Body of pancreas (tissue), 4 donors: ENCODE measurements at regions not wholly inside any gene's neighbourhood (a gene's known extent, or its start where the extent isn't known, plus 50 kb on each side); places are given as distances from the start of the nearest gene placed in this dataset.
"Not testable (repeated sequence)": the region's sequence is repeated elsewhere in the genome, so short reads cannot be mapped to it uniquely, and the experiment has no call there.

Experiments
- ATAC-seq: fragments of 150-250 bp; one replicate; pipeline ENCODE4 v1.9.1; 2016
- DNase-seq, 4 donors: peaks; one replicate each; pipeline ENCODE4 v3.0.0-alpha.2; 2019
- H3K27ac ChIP-seq, 4 donors: fragments of 200-600 bp; sonication (generic); 1 replicate in 3 of 4; 2 replicates in 1 of 4; pipeline versions ENCODE4 v1.5.1 to v1.6.1; 2016 to 2019; ENCODE audit warnings: mild to moderate bottlenecking in 1 of 4, mixed read lengths in 1 of 4, moderate library complexity in 1 of 4
- H3K27me3 ChIP-seq, 2 donors: fragments of 200-600 bp; sonication (generic); one replicate each; pipeline ENCODE4 v1.6.0; 2016; ENCODE audit warnings: mild to moderate bottlenecking in 1 of 2
- H3K36me3 ChIP-seq, 2 donors: fragments of 200-600 bp; sonication (generic); replicated peaks in 1 of 2; 2 replicates each; pipeline ENCODE4 v1.5.1; 2016; ENCODE audit warnings: low read depth in 2 of 2; ENCODE audit not compliant: insufficient read depth in 1 of 2
- H3K4me1 ChIP-seq: fragments of 200-600 bp; sonication (generic); one replicate; pipeline ENCODE4 v1.6.0; 2016
- H3K4me3 ChIP-seq, 2 donors: fragments of 200-600 bp; sonication (generic); 1 replicate in 1 of 2; 2 replicates in 1 of 2; pipeline ENCODE4 v1.5.1; 2016 to 2019
- H3K9me3 ChIP-seq, 3 donors: fragments of 200-600 bp; sonication (generic); 1 replicate in 2 of 3; 2 replicates in 1 of 3; pipeline ENCODE4 v1.5.1; 2016
- POLR2A ChIP-seq, 3 donors: fragments of 450-650 bp; IDR thresholded peaks; one replicate each; pipeline ENCODE4 v1.6.1; 2016; ENCODE audit warnings: antibody characterized with exemption in 3 of 3, mild to moderate bottlenecking in 2 of 3
- WGBS, 2 donors: methylation state at CpG; one replicate each; pipeline ENCODE4 v1.1.5; 2017; 5-methylcytosine and 5-hydroxymethylcytosine counted together
- intact Hi-C: fragments of 100-400 bp; cut with DNase I; formaldehyde crosslinking; loops from one replicate; pipeline ENCODE4 v1.15.1; 2023
- TF ChIP-seq, protein P1 (sequence below), 7 experiments: fragments of 450-650 bp in 4 of 7; fragments of 200-600 bp in 3 of 7; sonication (generic) in 3 of 7; IDR thresholded peaks; one replicate each; pipeline ENCODE4 v1.5.1; 2016 to 2019; ENCODE audit warnings: antibody characterized with exemption in 7 of 7

DNA sequence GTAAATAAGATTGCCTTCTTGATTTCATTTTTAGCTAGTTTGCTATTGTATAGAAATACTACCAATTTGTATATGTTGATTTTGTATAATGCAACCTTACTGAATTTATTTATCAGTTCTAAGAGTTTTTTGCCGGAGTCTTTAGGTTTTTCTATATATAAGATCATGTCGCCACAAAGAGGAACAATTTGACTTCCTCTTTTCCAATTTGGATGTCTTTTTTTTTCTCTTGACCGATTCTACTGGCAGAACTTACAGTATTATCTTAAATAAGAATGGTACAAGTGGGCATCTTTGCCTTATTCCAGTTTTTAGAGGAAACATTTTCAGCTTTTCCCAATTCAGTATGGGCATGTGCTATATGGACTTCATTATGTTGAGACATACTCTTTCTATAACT, 624.7 kb upstream of the ACO1 start:
- Histone ChIP-seq H3K4me1 (no peaks in the 10 kb centered on the region), H3K9me3 (peaks cover 0 to 7% (median 0%) of the 10 kb centered on the region in 3 donors), H3K27ac (no peak overlapping the region), H3K27me3 (no peaks in the 10 kb centered on the region), H3K36me3 (no peaks in the 10 kb centered on the region), H3K4me3 (no peak overlapping the region)
- DNase-seq (no peak), ATAC-seq (no peak)
- intact Hi-C loops: no loop called here
- no peak for TF ChIP-seq POLR2A (IDR thresholded peaks at IDR 0.05)
- TF ChIP-seq, protein P1, sequence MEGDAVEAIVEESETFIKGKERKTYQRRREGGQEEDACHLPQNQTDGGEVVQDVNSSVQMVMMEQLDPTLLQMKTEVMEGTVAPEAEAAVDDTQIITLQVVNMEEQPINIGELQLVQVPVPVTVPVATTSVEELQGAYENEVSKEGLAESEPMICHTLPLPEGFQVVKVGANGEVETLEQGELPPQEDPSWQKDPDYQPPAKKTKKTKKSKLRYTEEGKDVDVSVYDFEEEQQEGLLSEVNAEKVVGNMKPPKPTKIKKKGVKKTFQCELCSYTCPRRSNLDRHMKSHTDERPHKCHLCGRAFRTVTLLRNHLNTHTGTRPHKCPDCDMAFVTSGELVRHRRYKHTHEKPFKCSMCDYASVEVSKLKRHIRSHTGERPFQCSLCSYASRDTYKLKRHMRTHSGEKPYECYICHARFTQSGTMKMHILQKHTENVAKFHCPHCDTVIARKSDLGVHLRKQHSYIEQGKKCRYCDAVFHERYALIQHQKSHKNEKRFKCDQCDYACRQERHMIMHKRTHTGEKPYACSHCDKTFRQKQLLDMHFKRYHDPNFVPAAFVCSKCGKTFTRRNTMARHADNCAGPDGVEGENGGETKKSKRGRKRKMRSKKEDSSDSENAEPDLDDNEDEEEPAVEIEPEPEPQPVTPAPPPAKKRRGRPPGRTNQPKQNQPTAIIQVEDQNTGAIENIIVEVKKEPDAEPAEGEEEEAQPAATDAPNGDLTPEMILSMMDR (IDR thresholded peaks at IDR 0.05): no peak
- 50 to 64% methylated on average over 3 of the region's 3 CpGs for WGBS, 2 donors

DNA sequence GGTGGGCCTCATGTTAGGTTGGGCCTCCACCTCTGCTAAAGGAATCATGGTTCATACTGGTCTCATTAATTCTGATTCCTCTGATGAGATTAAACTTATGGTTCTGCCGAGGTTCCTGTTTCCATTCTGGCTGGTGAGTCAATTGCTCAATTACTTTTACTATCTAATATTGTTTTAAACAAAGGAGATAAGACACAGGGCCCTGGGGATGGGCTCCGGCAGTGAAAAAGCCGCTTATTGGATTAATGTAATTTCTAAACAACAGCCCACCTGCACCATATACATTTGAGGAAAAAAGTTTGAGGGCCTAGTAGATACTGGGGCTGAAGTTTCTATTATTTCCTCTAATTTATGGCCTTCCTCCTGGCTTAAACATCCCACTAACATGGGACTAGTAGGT, 610.4 kb upstream of the ACO1 start:
- H3K27ac ChIP-seq, ATAC-seq, H3K4me1 ChIP-seq, H3K27me3 ChIP-seq, H3K36me3 ChIP-seq, H3K4me3 ChIP-seq, intact Hi-C loops, DNase-seq, H3K9me3 ChIP-seq: not testable (repeated sequence)
- 48 to 55% methylated on average over 3 of the region's 3 CpGs for WGBS, 2 donors

DNA sequence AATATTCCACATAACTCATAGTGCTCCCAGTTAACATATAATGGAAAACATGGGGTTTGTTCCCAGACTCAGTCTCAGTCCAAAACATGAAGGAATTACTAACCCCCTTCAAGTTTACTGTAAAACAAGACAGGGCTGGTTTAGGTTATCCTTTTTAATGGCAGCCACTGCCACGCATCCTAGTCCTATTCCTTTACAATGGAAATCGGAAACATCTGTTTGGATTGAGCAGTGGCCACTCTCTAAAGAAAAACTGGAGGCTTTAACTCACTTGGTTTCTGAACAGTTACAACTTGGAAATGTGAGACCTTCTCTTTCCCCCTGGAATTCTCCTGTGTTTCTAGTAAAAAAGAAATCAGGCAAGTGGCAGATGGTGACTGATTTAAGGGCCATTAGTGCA, 609.9 kb upstream of the ACO1 start:
- ATAC-seq: no peak
- no peaks in the 10 kb centered on the region for H3K27me3 ChIP-seq
- WGBS, 2 donors: 64 to 71% methylated on average over 2 of the region's 2 CpGs
- no peaks in the 10 kb centered on the region for H3K9me3 ChIP-seq
- no peak overlapping the region for H3K27ac ChIP-seq
- no peaks in the 10 kb centered on the region for H3K36me3 ChIP-seq
- intact Hi-C loops: no loop called here
- no peak overlapping the region for H3K4me3 ChIP-seq
- H3K4me1 ChIP-seq: no peaks in the 10 kb centered on the region
- DNase-seq: no peak
- TF ChIP-seq POLR2A (IDR thresholded peaks at IDR 0.05): no peak
- TF ChIP-seq, protein P1 (IDR thresholded peaks at IDR 0.05): no peak

DNA sequence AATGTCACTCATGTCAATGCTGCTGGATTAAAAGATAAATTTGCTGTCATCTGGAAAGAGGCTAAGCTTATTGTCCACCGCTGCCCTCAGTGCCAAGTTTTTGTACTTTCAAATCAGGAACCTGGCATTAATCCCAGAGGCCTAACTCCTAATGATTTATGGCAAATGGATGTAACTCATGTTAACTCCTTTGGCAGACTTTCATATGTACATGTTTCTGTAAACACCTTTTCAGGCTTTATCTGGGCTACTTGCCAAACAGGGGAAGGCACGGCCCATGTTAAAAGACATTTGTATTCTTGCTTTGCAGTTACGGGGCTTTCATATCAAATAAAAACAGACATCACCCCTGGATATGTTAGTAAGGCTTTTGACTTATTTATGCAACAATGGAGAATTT, 608.0 kb upstream of the ACO1 start:
- intact Hi-C loops: no loop called here
- no peak for TF ChIP-seq POLR2A (IDR thresholded peaks at IDR 0.05)
- TF ChIP-seq, protein P1 (IDR thresholded peaks at IDR 0.05): no peak
- 19 to 27% methylated on average over 3 of the region's 3 CpGs for whole genome bisulfite sequencing, 2 donors
- ATAC-seq (no peak), DNase-seq (peak in 2 of 4 donors; percentile 3 to 11)
- H3K36me3 ChIP-seq: no peaks in the 10 kb centered on the region
- H3K4me1 ChIP-seq: no peaks in the 10 kb centered on the region
- H3K27me3 ChIP-seq: no peaks in the 10 kb centered on the region
- H3K4me3 ChIP-seq: no peak overlapping the region
- H3K9me3 ChIP-seq: peaks cover 0 to 5% (median 0%) of the 10 kb centered on the region in 3 donors
- no peak overlapping the region for H3K27ac ChIP-seq

DNA sequence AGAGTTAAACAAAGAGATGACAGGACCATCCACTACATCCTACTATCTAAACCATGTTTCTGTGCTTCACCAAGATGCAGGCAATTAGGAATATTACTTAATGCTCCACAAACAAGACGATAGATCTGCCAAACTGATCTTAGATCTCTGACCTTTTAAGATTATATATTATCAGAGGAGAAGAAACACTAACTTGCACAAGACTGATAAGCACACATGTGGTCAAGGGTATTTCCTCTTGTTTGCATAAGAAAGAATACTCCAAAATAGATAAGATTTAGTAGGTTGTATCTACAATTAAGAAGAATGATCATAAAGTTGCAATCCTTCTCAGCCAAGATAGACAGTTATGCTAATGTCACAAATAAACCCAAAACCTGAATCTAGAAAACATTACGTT, 601.0 kb upstream of the ACO1 start:
- DNase-seq: no peak
- no peak overlapping the region for H3K4me3 ChIP-seq
- H3K4me1 ChIP-seq: no peaks in the 10 kb centered on the region
- ATAC-seq: no peak
- H3K27me3 ChIP-seq: no peaks in the 10 kb centered on the region
- 27 to 31% methylated on average over 2 of the region's 2 CpGs for WGBS, 2 donors
- H3K36me3 ChIP-seq: no peaks in the 10 kb centered on the region
- no peak overlapping the region for H3K27ac ChIP-seq
- TF ChIP-seq POLR2A (IDR thresholded peaks at IDR 0.05): no peak
- TF ChIP-seq, protein P1 (IDR thresholded peaks at IDR 0.05): no peak
- intact Hi-C loops: no loop called here
- H3K9me3 ChIP-seq: peaks cover 0 to 5% (median 0%) of the 10 kb centered on the region in 3 donors
